Activated naive CD4-positive, alpha-beta T cell treated with Interleukin-2 at 50 U/mL for 16 hours (primary cell): ENCODE measurements at regions not wholly inside any gene's neighbourhood (a gene's known extent, or its start where the extent isn't known, plus 50 kb on each side); places are given as distances from the start of the nearest gene placed in this dataset.

Source experiments
- DNase-seq: peaks from one replicate; pipeline ENCODE4 v3.0.0-alpha.2; 2020

DNA sequence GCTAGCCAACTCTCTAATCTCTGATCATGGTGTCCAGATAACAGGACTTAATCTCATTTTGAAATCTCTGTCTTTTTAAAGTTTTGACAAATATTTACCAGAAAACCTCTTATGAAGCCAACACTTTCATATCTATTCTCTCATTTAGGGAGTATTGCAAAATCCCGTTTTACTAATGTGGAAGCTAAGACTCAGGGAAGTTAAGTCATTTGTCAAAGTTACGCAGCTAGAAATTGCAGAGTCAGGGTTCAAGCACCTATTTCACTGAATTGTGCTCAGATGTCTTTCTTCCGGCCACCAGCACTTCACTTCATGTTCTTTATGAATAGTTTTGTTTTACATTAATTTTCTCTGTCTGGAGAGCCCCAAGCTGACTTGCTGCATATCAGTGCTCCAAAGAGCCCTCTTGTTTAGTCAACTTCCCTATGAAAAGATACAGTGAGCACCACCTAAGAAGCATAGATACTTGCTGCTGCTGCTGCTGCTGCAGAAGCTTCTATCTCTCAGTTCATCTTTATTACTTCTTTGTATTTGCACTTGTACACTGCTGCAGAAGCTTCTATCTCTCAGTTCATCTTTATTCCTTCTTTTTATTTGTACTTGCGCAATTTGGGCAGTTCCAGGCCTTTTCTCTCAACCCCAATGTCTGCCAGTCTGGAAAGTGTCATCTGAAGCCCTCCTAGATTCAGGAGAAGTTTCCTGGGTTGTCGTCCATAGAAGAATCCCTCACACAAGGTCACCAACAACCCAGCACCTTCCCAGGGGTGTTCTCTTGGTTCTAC is 329.7 kb downstream of the MAFB start:
- no peak for DNase-seq

DNA sequence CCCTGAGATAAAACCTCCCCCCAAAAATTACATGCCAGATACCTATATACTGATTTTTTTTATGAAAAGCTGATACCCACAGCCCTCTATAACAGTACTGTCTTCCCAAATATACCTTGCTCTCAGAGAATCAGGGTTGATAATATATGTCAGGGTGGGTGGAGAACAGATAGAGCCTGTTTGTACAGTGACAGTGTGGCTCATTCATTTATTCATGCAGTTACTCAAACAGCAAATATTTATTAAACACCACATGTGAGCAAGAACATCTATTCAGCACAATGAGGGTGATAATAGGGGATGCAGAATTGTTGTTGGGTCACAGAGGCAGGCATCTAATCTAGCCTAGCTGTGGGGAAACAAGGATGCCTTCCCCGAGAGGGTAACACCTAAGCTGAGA is 334.2 kb downstream of the MAFB start:
- DNase-seq: no peak

GRCh38 chr20:40343390-40343789 is 345.6 kb downstream of the MAFB start:
- no peak for DNase-seq

- DNase-seq: no peak
Observed at GRCh38 chr20:40341561-40341960, 347.5 kb downstream of the MAFB start.

GRCh38 chr20:40339661-40340449 is 349.2 kb downstream of the MAFB start:
- DNase-seq: no peak

DNA sequence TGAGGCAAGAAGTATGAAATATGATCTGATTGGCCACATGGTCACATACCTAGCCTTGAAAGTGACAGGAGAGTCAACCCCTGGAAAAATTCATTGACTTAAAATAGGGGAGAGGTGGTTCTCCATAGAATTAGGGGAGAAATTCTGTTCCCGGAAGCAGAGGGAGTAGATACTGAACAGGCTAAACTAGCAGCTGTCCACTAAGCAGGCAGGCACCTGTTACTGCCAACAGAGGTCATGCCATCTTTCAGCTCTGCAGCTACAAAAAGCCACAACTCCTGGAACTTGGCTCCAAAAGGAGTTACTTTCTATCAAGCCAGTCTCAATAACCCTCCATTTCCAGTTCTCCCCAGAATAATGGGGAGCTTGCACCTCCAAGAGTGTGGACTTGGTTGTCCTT is 352.5 kb downstream of the MAFB start:
- no peak for DNase-seq

DNA sequence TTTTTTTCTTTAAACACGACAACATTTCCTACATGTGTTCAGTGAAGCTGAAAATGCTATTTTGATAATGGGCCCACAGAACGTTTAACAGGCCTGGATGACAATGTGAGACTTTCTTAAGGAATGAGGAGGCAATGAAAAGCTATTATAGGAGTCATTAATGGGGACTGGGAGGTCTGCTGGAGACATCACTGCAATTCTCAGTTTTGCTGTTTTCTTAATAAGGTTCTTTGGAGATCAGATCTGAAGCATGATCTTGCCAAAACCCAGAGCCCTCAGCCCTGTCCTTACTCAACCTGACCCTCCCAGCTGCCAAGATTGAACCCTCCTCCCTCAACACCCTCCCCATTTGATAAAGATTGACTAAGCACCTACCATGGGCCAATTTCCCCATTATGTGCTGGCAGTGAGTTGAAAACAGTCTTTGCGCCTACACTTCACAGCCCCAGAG is 353.1 kb downstream of the MAFB start:
- no peak for DNase-seq

- no peak for DNase-seq
Observed at GRCh38 chr20:40335437-40335836, 353.6 kb downstream of the MAFB start.

GRCh38 chr20:40333591-40333990 is 355.4 kb downstream of the MAFB start:
- no peak for DNase-seq

DNA sequence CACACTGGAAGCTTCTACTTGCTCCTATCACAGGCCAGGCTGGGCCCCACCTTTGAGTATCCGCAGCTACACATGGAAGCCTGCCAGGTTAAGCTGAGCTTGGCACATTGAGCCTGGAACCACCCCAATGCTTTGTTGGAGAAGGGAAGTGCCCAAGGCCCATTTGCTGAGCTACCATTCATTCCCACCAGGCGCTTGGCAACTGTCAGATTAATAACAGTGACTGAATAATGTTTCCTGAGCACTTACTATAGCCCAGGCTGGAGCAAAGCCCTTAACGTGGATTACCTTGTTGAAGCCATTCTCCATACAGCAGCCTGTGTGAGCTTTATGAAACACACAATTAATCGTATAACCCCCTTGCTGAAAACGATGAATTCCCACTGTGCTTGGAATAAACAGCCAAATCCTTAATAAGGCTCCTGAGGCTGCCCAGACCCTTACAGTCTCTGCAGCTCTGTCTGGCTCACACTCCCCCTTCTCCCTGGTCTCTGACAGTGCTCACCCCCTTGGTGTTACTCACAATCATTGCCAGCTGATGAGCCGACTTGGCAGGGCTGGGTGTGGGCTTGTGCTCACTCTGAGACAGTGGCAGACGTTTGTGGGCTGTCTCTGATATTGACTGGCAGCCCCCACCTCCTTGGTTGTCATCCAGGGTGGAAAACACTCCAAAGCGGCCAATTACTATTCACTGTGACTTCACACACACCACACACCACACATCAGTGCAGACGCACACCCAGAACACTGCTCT is 357.1 kb downstream of the MAFB start:
- DNase-seq: no peak

- no peak for DNase-seq
Observed at GRCh38 chr20:40331249-40331648, 357.8 kb downstream of the MAFB start.

DNA sequence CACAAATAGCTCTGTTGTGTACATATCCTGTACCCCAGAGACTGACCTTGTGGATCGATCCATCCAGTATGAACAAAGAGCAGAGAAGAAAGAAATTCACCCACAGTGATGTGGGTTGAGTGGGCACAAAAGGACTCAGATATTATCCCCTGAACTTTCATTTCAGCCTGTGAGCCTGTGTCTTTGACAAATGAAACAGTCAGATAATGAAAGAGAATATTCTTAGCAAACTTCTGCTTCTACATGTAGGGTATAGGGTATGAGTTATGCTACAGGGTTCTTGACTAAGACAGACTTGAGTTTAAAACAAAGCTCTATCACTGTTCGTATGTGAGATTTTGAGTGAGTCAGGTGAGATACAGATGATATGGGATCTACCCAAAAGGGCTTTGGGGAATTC is 359.7 kb downstream of the MAFB start:
- no peak for DNase-seq

DNA sequence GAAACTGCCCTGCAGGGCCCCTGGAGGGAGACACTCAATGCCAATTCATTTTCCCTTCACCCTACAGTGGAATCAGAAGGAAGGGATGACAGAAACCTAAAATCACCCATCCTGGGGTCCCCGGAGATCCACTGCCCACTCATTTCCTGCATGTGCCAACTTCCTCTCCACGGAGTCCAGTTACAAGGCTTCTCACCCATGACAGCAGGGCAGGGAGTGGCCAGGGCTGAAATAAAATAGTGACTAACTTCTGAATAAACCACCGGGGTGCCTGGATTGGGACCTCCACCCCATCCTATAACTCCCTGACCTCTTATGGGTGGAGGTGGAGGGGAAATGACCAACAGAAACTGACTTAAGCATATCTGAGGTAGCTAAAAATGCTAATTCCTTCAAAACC is 362.3 kb downstream of the MAFB start:
- DNase-seq: no peak

DNA sequence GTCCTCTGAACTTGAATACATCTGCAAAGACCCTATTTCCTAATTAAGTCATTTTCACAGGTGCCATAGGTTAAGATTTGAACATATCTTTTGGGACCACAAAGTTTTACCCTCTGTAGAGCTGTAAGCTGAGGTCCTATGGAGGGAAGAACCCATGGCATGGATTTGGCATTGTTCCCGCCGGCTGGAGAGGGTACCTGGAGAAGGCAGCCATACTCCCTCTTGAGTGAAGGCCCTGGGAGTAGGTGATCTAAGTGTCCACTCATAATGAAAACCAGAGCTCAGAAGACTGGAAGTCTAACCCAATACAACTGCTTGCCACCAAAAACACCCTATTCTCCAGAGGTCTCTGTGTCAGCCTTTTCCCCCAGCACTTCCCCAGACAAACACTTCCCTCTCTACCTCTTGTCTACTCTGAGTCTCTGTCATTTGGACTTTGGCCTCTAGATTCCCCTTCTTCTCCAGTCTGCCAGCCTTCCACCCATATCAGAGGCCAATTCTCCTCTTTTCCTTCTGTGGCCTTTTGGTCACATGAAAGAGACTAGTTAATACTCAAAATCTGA is 363.9 kb downstream of the MAFB start:
- no peak for DNase-seq

GRCh38 chr20:40323361-40323794 is 365.7 kb downstream of the MAFB start:
- no peak for DNase-seq

DNA sequence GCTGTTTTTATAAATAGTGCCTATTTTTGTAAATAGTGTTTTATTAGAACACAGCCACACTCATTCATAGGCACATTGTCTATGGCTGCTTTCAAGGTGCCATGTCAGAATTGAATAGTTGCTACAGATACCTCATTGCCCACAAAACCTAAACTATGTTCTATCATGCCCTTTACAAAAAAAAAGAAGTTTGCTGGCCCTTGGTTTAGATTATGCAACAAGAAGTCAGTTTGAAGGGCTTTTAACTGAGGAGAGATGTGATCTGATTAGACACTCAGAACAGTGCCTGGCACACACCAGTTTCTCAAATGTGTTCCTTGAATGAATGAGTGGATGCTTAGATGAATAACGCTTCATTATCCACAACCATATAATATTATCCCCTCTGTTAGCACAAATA is 366.1 kb downstream of the MAFB start:
- DNase-seq: no peak

GRCh38 chr20:40320517-40321011 is 368.5 kb downstream of the MAFB start:
- no peak for DNase-seq

GRCh38 chr20:40319741-40320516 is 369.1 kb downstream of the MAFB start:
- DNase-seq: no peak

DNA sequence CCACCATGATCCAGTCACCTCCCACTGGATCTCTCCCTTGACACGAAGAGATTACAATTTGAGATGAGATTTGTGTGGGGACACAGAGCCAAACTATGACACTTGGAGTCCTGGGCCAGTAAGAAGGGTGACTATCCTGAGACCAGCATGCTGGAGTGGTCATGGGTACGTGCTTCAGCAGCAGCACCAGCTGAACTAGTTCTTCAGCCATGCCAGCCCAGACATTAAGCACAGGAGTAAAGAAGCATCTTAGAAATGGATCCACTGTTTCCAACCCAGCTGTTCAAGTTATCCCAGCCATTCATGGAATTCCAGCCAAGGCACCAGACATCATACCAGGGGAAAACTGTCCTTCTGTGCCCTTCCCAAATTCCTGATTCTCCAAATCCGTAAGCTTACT is 370.0 kb downstream of the MAFB start:
- DNase-seq: no peak

- no peak for DNase-seq
Observed at GRCh38 chr20:40317156-40317790, 371.8 kb downstream of the MAFB start.

DNA sequence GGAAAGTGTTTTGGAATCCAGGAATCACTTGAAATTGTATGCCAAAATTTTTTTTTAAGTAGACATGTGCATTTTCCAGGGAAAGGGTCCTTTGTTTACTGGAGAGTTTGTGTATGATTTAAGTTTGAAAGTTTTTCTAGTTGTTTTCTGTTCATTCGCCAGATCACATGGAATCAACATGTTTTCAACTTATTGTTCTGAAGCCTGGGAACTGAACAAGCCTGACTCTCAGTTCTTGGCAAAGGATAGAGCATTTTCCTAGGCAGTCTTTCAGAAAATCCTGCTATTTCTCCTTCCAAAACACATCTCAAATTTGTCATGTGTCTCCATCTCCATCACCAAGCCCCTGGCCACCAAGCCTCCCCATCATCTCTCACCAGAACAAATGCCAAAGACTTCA is 374.8 kb downstream of the MAFB start:
- DNase-seq: no peak

DNA sequence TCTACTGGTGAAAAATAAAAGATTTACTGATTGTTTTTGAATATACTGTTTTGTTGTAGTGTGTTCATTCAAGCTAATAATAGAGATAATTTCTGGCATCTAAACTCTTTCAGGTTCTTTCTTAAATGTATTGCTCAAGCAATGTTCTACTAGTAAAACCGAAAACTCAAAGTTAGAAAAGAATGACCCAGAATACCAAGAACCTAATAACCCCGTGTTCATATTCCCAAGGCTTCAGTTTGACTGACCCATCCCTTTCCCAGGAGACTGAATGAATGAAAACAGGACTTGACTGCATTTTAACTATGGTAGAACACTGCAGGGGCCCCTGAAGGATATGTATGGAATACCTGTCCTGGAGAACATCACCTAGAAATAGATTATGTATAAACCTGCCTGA is 375.3 kb downstream of the MAFB start:
- no peak for DNase-seq
